KG1 (cell line): ENCODE measurements at regions not wholly inside any gene's neighbourhood (a gene's known extent, or its start where the extent isn't known, plus 50 kb on each side); places are given as distances from the start of the nearest gene placed in this dataset.

Experiments used
- DNase-seq: peaks from one replicate; lab custom pipeline; 2025; lab: John Stamatoyannopoulos, UW

DNA sequence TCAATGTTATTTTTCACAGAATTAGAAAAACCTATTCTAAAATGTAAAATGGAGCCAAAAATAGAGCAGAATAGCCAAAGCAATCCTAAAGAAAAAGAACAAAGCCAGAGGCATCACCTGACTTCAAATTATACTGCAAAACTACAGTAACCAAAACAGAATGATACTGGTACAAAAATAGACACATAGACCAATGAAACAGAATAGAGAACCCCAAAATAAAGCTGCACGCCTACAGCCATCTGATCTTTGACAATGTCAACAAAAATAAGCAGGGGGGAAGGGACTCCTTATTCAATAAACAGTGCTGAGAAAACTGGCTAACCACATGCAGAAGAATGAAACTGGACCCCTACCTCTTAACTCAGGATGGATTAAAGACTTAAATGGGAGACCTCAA is 65.8 kb upstream of the PDE4D start:
- DNase-seq, result no peak

GRCh38 chr5:59956130-59956783 is 62.7 kb upstream of the PDE4D start:
- no peak for DNase-seq

GRCh38 chr5:59955241-59955640 is 61.7 kb upstream of the PDE4D start:
- DNase-seq, result no peak

- DNase-seq, result no peak
Observed at GRCh38 chr5:59943452-59944113, 50.1 kb upstream of the PDE4D start.
